GM23248 (cell line): ENCODE measurements at regions not wholly inside any gene's neighbourhood (a gene's known extent, or its start where the extent isn't known, plus 50 kb on each side); places are given as distances from the start of the nearest gene placed in this dataset.

Experiments
- DNase-seq: peaks from one replicate; pipeline ENCODE4 v3.0.0-alpha.2; 2015
- H2AFZ ChIP-seq: fragments of 200-600 bp; sonication (generic); 2 replicates; pipeline ENCODE4 v1.6.1; 2016; ENCODE audit warnings: antibody characterized with exemption
- H3F3A ChIP-seq: fragments of 200-600 bp; sonication (generic); 2 replicates; pipeline ENCODE4 v1.6.1; 2016; ENCODE audit warnings: mild to moderate bottlenecking, antibody characterized with exemption, mixed run types; ENCODE audit not compliant: insufficient read depth
- H3K27ac ChIP-seq: fragments of 200-600 bp; sonication (generic); 2 replicates; pipeline ENCODE4 v1.5.1; 2016; ENCODE audit warnings: mild to moderate bottlenecking
- H3K27me3 ChIP-seq: fragments of 200-600 bp; sonication (generic); replicated peaks from 2 replicates; pipeline ENCODE4 v1.6.1; 2016; ENCODE audit warnings: mild to moderate bottlenecking; ENCODE audit not compliant: insufficient read depth
- H3K36me3 ChIP-seq: fragments of 200-600 bp; sonication (generic); 2 replicates; pipeline ENCODE4 v1.6.1; 2016; ENCODE audit warnings: low read depth, mild to moderate bottlenecking
- H3K4me1 ChIP-seq: fragments of 200-600 bp; sonication (generic); 2 replicates; pipeline ENCODE4 v1.6.1; 2016; ENCODE audit warnings: mild to moderate bottlenecking; ENCODE audit not compliant: insufficient read depth
- H3K4me2 ChIP-seq: fragments of 200-600 bp; sonication (generic); one replicate; pipeline ENCODE4 v1.6.1; 2016; ENCODE audit warnings: mild to moderate bottlenecking; ENCODE audit not compliant: unreplicated experiment
- H3K4me3 ChIP-seq: fragments of 200-600 bp; sonication (generic); 2 replicates; pipeline ENCODE4 v1.5.1; 2016; ENCODE audit warnings: mild to moderate bottlenecking
- H3K79me2 ChIP-seq: fragments of 200-600 bp; sonication (generic); 2 replicates; pipeline ENCODE4 v1.6.1; 2016; ENCODE audit warnings: mild to moderate bottlenecking; ENCODE audit not compliant: insufficient read depth
- H3K9ac ChIP-seq: fragments of 200-600 bp; sonication (generic); 2 replicates; pipeline ENCODE4 v1.6.1; 2016; ENCODE audit warnings: mild to moderate bottlenecking
- H3K9me2 ChIP-seq: fragments of 200-600 bp; sonication (generic); 2 replicates; pipeline ENCODE4 v1.6.1; 2016; ENCODE audit warnings: mixed run types, mild to moderate bottlenecking, moderate library complexity; ENCODE audit not compliant: insufficient read depth
- H3K9me3 ChIP-seq: fragments of 200-600 bp; sonication (generic); one replicate; pipeline ENCODE4 v1.6.1; 2017; ENCODE audit warnings: low read depth
- H4K20me1 ChIP-seq: fragments of 200-600 bp; sonication (generic); 2 replicates; pipeline ENCODE4 v1.6.0; 2016; ENCODE audit not compliant: insufficient read depth
- EZH2 ChIP-seq: fragments of 200-600 bp; sonication (generic); IDR thresholded peaks from 2 replicates; pipeline ENCODE4 v1.6.1; 2018; ENCODE audit warnings: antibody characterized with exemption, mild to moderate bottlenecking; ENCODE audit not compliant: insufficient read depth, poor library complexity, severe bottlenecking
- EZH2phosphoT487 ChIP-seq: fragments of 200-600 bp; sonication (generic); IDR thresholded peaks from 2 replicates; pipeline ENCODE4 v1.6.1; 2018; ENCODE audit warnings: antibody characterized with exemption, moderate library complexity, mild to moderate bottlenecking, low read depth; ENCODE audit not compliant: insufficient read depth
- WGBS, 2 experiments: methylation state at CpG; one replicate each; pipeline ENCODE4 v1.1.6; 2015 to 2017; ENCODE audit warnings: low lambda C conversion rate in 2 of 2, low coverage in 1 of 2; ENCODE audit errors: missing lambda C conversion rate in 2 of 2; 5-methylcytosine and 5-hydroxymethylcytosine counted together
- in situ Hi-C: fragments of 300-500 bp; cut with MboI; formaldehyde crosslinking; loops from 2 replicates; pipeline ENCODE4 v1.15.0; 2020

- no peak overlapping the region for H3K4me3 ChIP-seq
These were observed 234.4 kb upstream of the LRTM1 start for GRCh38 chr3:55162031-55162795.

GRCh38 chr3:55161231-55161630 lies 233.4 kb upstream of the LRTM1 start:
- 0 out of 2 replicates have a peak overlapping the region, but pooled peaks have one; percentile 10 for H2AFZ ChIP-seq
- 96 to 99% methylated on average over 3 of the region's 3 CpGs for WGBS, 2 experiments

More at GRCh38 chr3:55162031-55162795, 234.4 kb upstream of the LRTM1 start:
- 12 to 14% methylated on average over 3 of the region's 3 CpGs for WGBS, 2 experiments
- H3K9ac ChIP-seq: peak overlapping the region; percentile 74; the same call in 1 of the 2 replicates
- no peak overlapping the region for H2AFZ ChIP-seq
- H3K9me2 ChIP-seq: no peaks in the 10 kb centered on the region
- H3K4me1 ChIP-seq: peaks cover 82% of the 10 kb centered on the region
- H3K9me3 ChIP-seq: no peaks in the 10 kb centered on the region
- H3K27me3 ChIP-seq: no peaks in the 10 kb centered on the region
- DNase-seq: peak; percentile 74
- H4K20me1 ChIP-seq: no peaks in the 10 kb centered on the region
- H3K79me2 ChIP-seq: no peaks in the 10 kb centered on the region
- in situ Hi-C loops: loop anchor here (10.0 kb wide), 4 partner anchors 207 to 563 kb away; partner anchors contain the start of gene WNT5A
- H3K36me3 ChIP-seq: no peaks in the 10 kb centered on the region
- H3K4me2 ChIP-seq: peak overlapping the region; percentile 67
- peaks cover 76% of the 10 kb centered on the region for H3F3A ChIP-seq
- no peak for TF ChIP-seq EZH2phosphoT487
- no peak for TF ChIP-seq EZH2
- peak overlapping the region; percentile 98 for H3K27ac ChIP-seq

GRCh38 chr3:55160241-55160983 lies 232.6 kb upstream of the LRTM1 start:
- WGBS, 2 experiments: 8 to 12% methylated on average over 12 of the region's 12 CpGs
- Histone ChIP-seq H4K20me1 (no peaks in the 10 kb centered on the region), H3K4me1 (peaks cover 70% of the 10 kb centered on the region), H3K9me2 (no peaks in the 10 kb centered on the region), H3K9me3 (no peaks in the 10 kb centered on the region), H3K9ac (peak overlapping the region; percentile 74), H3K79me2 (no peaks in the 10 kb centered on the region), H3K36me3 (no peaks in the 10 kb centered on the region), H3K4me2 (peak overlapping the region; percentile 67), H3K27me3 (no peaks in the 10 kb centered on the region), H3F3A (peaks cover 60% of the 10 kb centered on the region), H2AFZ (0 out of 2 replicates have a peak overlapping the region, but pooled peaks have one; percentile 10), H3K27ac (peak overlapping the region; percentile 98), H3K4me3 (peak overlapping the region; percentile 26; the same call in 1 of the 2 replicates)
- in situ Hi-C loops: loop anchor here (10.0 kb wide), 4 partner anchors 206 to 564 kb away; partner anchors contain the start of gene WNT5A
- TF ChIP-seq EZH2phosphoT487 (peak; percentile 75; the same call in 1 of the 2 replicates), EZH2 (no peak)
- DNase-seq: peak; percentile 99

More at GRCh38 chr3:55161231-55161630, 233.4 kb upstream of the LRTM1 start:
- Histone ChIP-seq H3K4me3 (0 out of 2 replicates have a peak overlapping the region, but pooled peaks have one; percentile 26), H3K4me1 (peaks cover 72% of the 10 kb centered on the region), H3K9me2 (no peaks in the 10 kb centered on the region), H3K27ac (peak overlapping the region; percentile 98), H3K27me3 (no peaks in the 10 kb centered on the region), H3F3A (peaks cover 66% of the 10 kb centered on the region), H3K4me2 (peak overlapping the region; percentile 67), H3K9ac (peak overlapping the region; percentile 74), H3K79me2 (no peaks in the 10 kb centered on the region), H4K20me1 (no peaks in the 10 kb centered on the region), H3K36me3 (no peaks in the 10 kb centered on the region), H3K9me3 (no peaks in the 10 kb centered on the region)
- in situ Hi-C loops: loop anchor here (10.0 kb wide), 4 partner anchors 206 to 564 kb away; partner anchors contain the start of gene WNT5A
- TF ChIP-seq EZH2: no peak
- no peak for TF ChIP-seq EZH2phosphoT487
- peak; percentile 35 for DNase-seq

GRCh38 chr3:55159711-55160110 lies 231.9 kb upstream of the LRTM1 start:
- TF ChIP-seq EZH2phosphoT487 (no peak), EZH2 (no peak)
- no peaks in the 10 kb centered on the region for H3K9me3 ChIP-seq
- H3K36me3 ChIP-seq: no peaks in the 10 kb centered on the region
- H3K27me3 ChIP-seq: no peaks in the 10 kb centered on the region
- H3K4me3 ChIP-seq: no peak overlapping the region
- H3K9me2 ChIP-seq: no peaks in the 10 kb centered on the region
- H3K4me2 ChIP-seq: peak overlapping the region; percentile 31
- H3K27ac ChIP-seq: peak overlapping the region; percentile 98
- no peak for DNase-seq
- H4K20me1 ChIP-seq: no peaks in the 10 kb centered on the region
- peaks cover 53% of the 10 kb centered on the region for H3F3A ChIP-seq
- H3K79me2 ChIP-seq: no peaks in the 10 kb centered on the region
- in situ Hi-C loops: loop anchor here (10.0 kb wide), 4 partner anchors 205 to 565 kb away; partner anchors contain the start of gene WNT5A
- H2AFZ ChIP-seq: no peak overlapping the region
- H3K9ac ChIP-seq: peak overlapping the region; percentile 41
- H3K4me1 ChIP-seq: peaks cover 63% of the 10 kb centered on the region
- WGBS, 2 experiments: 90 to 98% methylated on average over 2 of the region's 2 CpGs
